ENCODE measurements at regions not wholly inside any gene's neighbourhood (a gene's known extent, or its start where the extent isn't known, plus 50 kb on each side); places are given as distances from the start of the nearest gene placed in this dataset.

GRCh38 chr7:46696741-46697140 lies 775.7 kb upstream of the IGFBP3 start:
- no peak for DNase-seq (ENCODE audit: extremely low spot score, unreplicated experiment)
- Mint-ChIP-seq H3K27ac (ENCODE audit: unreplicated experiment) (no peak overlapping the region), H3K36me3 (ENCODE audit: unreplicated experiment) (no peaks in the 10 kb centered on the region), H3K4me1 (ENCODE audit: unreplicated experiment) (peaks cover 4% of the 10 kb centered on the region), H3K9me3 (ENCODE audit: unreplicated experiment) (peaks cover 4% of the 10 kb centered on the region), H3K4me3 (ENCODE audit: unreplicated experiment) (no peak overlapping the region), H3K27me3 (ENCODE audit: unreplicated experiment) (no peaks in the 10 kb centered on the region)
- TF ChIP-seq CTCF (IDR thresholded peaks at IDR 0.05) = no peak

GRCh38 chr7:46695051-46695708 lies 774.1 kb upstream of the IGFBP3 start:
- Mint-ChIP-seq H3K27me3 (ENCODE audit: unreplicated experiment) (no peaks in the 10 kb centered on the region), H3K27ac (ENCODE audit: unreplicated experiment) (no peak overlapping the region)
- no peak for TF ChIP-seq CTCF (IDR thresholded peaks at IDR 0.05)

GRCh38 chr7:46694058-46694457 lies 773.0 kb upstream of the IGFBP3 start:
- Mint-ChIP-seq H3K4me3 (ENCODE audit: unreplicated experiment) (no peak overlapping the region), H3K27ac (ENCODE audit: unreplicated experiment) (no peak overlapping the region), H3K36me3 (ENCODE audit: unreplicated experiment) (no peaks in the 10 kb centered on the region), H3K4me1 (ENCODE audit: unreplicated experiment) (peaks cover 4% of the 10 kb centered on the region), H3K27me3 (ENCODE audit: unreplicated experiment) (no peaks in the 10 kb centered on the region), H3K9me3 (ENCODE audit: unreplicated experiment) (no peaks in the 10 kb centered on the region)
- DNase-seq (ENCODE audit: extremely low spot score, unreplicated experiment) = no peak
- TF ChIP-seq CTCF (IDR thresholded peaks at IDR 0.05) = no peak

More at GRCh38 chr7:46695051-46695708, 774.1 kb upstream of the IGFBP3 start:
- no peak for DNase-seq (ENCODE audit: extremely low spot score, unreplicated experiment)
- peaks cover under 1% of the 10 kb centered on the region for H3K9me3 Mint-ChIP-seq (ENCODE audit: unreplicated experiment)
- H3K4me1 Mint-ChIP-seq (ENCODE audit: unreplicated experiment) = peaks cover 4% of the 10 kb centered on the region
- no peaks in the 10 kb centered on the region for H3K36me3 Mint-ChIP-seq (ENCODE audit: unreplicated experiment)
- H3K4me3 Mint-ChIP-seq (ENCODE audit: unreplicated experiment) = no peak overlapping the region

- no peak for DNase-seq (ENCODE audit: extremely low spot score, unreplicated experiment)
- Mint-ChIP-seq H3K27me3 (ENCODE audit: unreplicated experiment) (no peaks in the 10 kb centered on the region), H3K36me3 (ENCODE audit: unreplicated experiment) (no peaks in the 10 kb centered on the region), H3K4me1 (ENCODE audit: unreplicated experiment) (peaks cover 24% of the 10 kb centered on the region), H3K4me3 (ENCODE audit: unreplicated experiment) (no peak overlapping the region), H3K27ac (ENCODE audit: unreplicated experiment) (no peak overlapping the region), H3K9me3 (ENCODE audit: unreplicated experiment) (no peaks in the 10 kb centered on the region)
- TF ChIP-seq CTCF (IDR thresholded peaks at IDR 0.05) = no peak
Observed at GRCh38 chr7:46687203-46687602, 766.1 kb upstream of the IGFBP3 start.

GRCh38 chr7:46685051-46685450 lies 764.0 kb upstream of the IGFBP3 start:
- Mint-ChIP-seq H3K27me3 (ENCODE audit: unreplicated experiment) (no peaks in the 10 kb centered on the region), H3K9me3 (ENCODE audit: unreplicated experiment) (no peaks in the 10 kb centered on the region), H3K27ac (ENCODE audit: unreplicated experiment) (peak overlapping the region; percentile 31), H3K4me1 (ENCODE audit: unreplicated experiment) (peaks cover 33% of the 10 kb centered on the region), H3K4me3 (ENCODE audit: unreplicated experiment) (no peak overlapping the region), H3K36me3 (ENCODE audit: unreplicated experiment) (no peaks in the 10 kb centered on the region)
- DNase-seq (ENCODE audit: extremely low spot score, unreplicated experiment) = no peak
- TF ChIP-seq CTCF (IDR thresholded peaks at IDR 0.05) = no peak
